Mucosa of rectum (tissue), 2 donors: ENCODE measurements at regions not wholly inside any gene's neighbourhood (a gene's known extent, or its start where the extent isn't known, plus 50 kb on each side); places are given as distances from the start of the nearest gene placed in this dataset.

ENCODE experiments used
- H3K27ac ChIP-seq, 2 donors: one replicate each; pipeline ENCODE4 v1.7.0; 2013; ENCODE audit warnings: inconsistent platforms in 2 of 2, low read depth in 2 of 2, low read length in 2 of 2
- H3K27me3 ChIP-seq, 2 donors: one replicate each; pipeline ENCODE4 v1.7.0; 2013; ENCODE audit warnings: low read length in 2 of 2; ENCODE audit not compliant: control insufficient read depth in 2 of 2, insufficient read depth in 2 of 2
- H3K36me3 ChIP-seq, 2 donors: one replicate each; pipeline ENCODE4 v1.7.0; 2013; ENCODE audit warnings: low read length in 2 of 2; ENCODE audit not compliant: control insufficient read depth in 2 of 2, insufficient read depth in 2 of 2
- H3K4me1 ChIP-seq, 2 donors: one replicate each; pipeline ENCODE4 v1.7.0; 2013; ENCODE audit warnings: low read length in 2 of 2, mild to moderate bottlenecking in 1 of 2; ENCODE audit not compliant: control insufficient read depth in 2 of 2, insufficient read depth in 2 of 2
- H3K4me3 ChIP-seq, 2 donors: one replicate each; pipeline ENCODE4 v1.7.0; 2013; ENCODE audit warnings: low read length in 2 of 2
- H3K9ac ChIP-seq, 2 donors: one replicate each; pipeline ENCODE4 v1.7.0; 2013; ENCODE audit warnings: low read length in 2 of 2, low read depth in 1 of 2, mild to moderate bottlenecking in 1 of 2
- H3K9me3 ChIP-seq, 2 donors: one replicate each; pipeline ENCODE4 v1.7.0; 2013; ENCODE audit warnings: low read length in 2 of 2; ENCODE audit not compliant: control insufficient read depth in 2 of 2
- donor health status: healthy.
- donor health status: Normal muscosa, but diverticular disease.

- H3K4me3 ChIP-seq, result no peak overlapping the region
- no peaks in the 10 kb centered on the region for H3K4me1 ChIP-seq
- H3K27ac ChIP-seq, result no peak overlapping the region
These were observed 413.1 kb upstream of the KIF2B start for GRCh38 chr17:53409588-53409987.

DNA sequence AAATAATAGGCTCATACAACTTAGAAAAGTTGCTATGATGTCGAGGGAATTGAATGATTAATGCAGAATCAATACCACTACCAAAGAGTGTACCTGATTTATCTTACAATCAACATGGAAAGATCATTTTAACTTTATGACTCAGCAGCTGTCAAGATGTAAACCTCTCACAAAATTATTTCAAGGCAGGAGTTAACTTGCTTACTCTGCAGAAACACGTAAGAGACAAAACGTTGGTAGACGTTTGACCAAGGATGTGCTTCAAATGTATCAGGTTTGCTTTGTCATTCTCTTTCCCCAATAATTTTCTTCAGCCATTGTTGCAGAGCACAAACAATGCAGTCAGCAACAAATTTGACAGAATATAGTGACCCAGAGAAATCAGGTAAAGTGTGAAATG lies 415.8 kb upstream of the KIF2B start:
- no peaks in the 10 kb centered on the region for H3K36me3 ChIP-seq
- no peak overlapping the region for H3K9ac ChIP-seq
- H3K4me3 ChIP-seq, result no peak overlapping the region
- no peaks in the 10 kb centered on the region for H3K4me1 ChIP-seq
- H3K27ac ChIP-seq, result no peak overlapping the region
- H3K27me3 ChIP-seq, result no peaks in the 10 kb centered on the region
- peaks cover 0 to 3% of the 10 kb centered on the region in 2 donors for H3K9me3 ChIP-seq

More at GRCh38 chr17:53409588-53409987, 413.1 kb upstream of the KIF2B start:
- Histone ChIP-seq H3K36me3 (no peaks in the 10 kb centered on the region), H3K27me3 (no peaks in the 10 kb centered on the region), H3K9ac (no peak overlapping the region), H3K9me3 (no peaks in the 10 kb centered on the region)

GRCh38 chr17:53391197-53391596 lies 431.5 kb upstream of the KIF2B start:
- H3K9me3 ChIP-seq, result no peaks in the 10 kb centered on the region
- H3K27ac ChIP-seq, result no peak overlapping the region
- H3K9ac ChIP-seq, result no peak overlapping the region
- H3K36me3 ChIP-seq, result no peaks in the 10 kb centered on the region
- no peaks in the 10 kb centered on the region for H3K4me1 ChIP-seq
- H3K27me3 ChIP-seq, result no peaks in the 10 kb centered on the region
- H3K4me3 ChIP-seq, result no peak overlapping the region

DNA sequence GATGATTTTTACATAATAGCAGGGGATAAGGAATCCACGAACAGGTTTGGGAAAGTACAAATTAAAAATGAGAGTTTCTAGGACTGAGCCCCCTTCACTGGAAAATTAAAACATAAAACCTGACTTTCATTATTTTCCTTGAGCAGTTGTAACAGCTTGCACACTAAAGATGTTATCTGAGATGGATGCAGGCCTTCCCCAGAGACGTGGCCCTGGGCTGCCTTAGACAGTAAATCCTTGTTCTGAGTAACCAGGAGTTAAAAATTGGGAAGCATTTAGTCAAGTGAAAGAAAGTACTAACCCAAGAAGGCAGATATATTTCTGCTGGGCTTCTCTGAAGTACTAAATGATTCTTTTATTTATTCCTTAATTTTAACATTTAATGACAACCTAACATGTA lies 432.2 kb upstream of the KIF2B start:
- no peaks in the 10 kb centered on the region for H3K9me3 ChIP-seq
- no peak overlapping the region for H3K4me3 ChIP-seq
- H3K27me3 ChIP-seq, result no peaks in the 10 kb centered on the region
- H3K27ac ChIP-seq, result no peak overlapping the region
- H3K36me3 ChIP-seq, result no peaks in the 10 kb centered on the region
- H3K9ac ChIP-seq, result no peak overlapping the region
- H3K4me1 ChIP-seq, result no peaks in the 10 kb centered on the region

- Histone ChIP-seq H3K4me3 (no peak overlapping the region), H3K9me3 (no peaks in the 10 kb centered on the region), H3K36me3 (no peaks in the 10 kb centered on the region), H3K27ac (no peak overlapping the region), H3K27me3 (no peaks in the 10 kb centered on the region), H3K4me1 (no peaks in the 10 kb centered on the region), H3K9ac (no peak overlapping the region)
These were observed 435.0 kb upstream of the KIF2B start for GRCh38 chr17:53387745-53388144.

DNA sequence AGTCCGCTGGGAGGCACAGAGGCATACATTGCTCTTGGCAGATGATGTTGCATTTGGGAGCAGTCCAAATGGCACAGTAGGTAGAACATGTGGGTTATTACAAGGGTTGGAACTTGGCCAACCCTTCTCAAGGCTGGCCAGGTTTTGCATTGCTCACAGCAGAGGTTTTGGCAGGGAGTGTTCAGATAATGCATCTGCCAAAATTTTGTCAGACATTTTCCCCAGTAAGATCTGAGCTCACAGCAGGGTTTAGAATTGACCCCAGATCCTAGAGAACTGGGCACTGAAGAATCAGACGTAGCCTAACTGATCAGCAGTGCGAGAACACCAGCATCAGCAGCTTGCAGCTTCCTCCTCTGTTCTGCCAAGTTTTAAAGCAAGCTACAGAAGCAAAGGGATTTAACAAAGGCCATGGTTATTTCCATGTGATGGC lies 468.8 kb upstream of the KIF2B start:
- H3K4me3 ChIP-seq, result no peak overlapping the region
- H3K9ac ChIP-seq, result no peak overlapping the region
- no peaks in the 10 kb centered on the region for H3K36me3 ChIP-seq
- no peaks in the 10 kb centered on the region for H3K9me3 ChIP-seq
- no peaks in the 10 kb centered on the region for H3K4me1 ChIP-seq
- no peaks in the 10 kb centered on the region for H3K27me3 ChIP-seq
- no peak overlapping the region for H3K27ac ChIP-seq

DNA sequence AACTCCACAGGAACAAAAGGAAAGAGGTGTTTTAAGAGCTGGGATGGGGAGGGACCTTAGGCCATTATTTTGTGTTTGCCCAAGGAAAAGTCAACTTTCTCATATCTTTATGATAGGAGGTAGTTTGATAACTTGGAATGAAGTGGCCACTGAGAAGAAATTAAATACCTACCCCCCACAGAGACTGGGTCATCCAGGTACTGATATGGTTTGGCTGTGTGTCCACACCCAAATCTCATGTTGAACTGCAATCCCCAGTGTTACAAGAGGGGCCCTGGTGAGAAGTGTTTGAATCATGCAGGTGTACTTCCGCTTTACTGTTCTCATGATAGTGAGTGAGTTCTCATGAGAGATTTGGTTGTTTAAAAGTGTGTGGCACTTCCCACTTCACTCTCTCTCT lies 477.9 kb upstream of the KIF2B start:
- no peak overlapping the region for H3K9ac ChIP-seq
- H3K4me3 ChIP-seq, result no peak overlapping the region
- peaks cover 0 to 4% of the 10 kb centered on the region in 2 donors for H3K4me1 ChIP-seq
- peaks cover 0 to 3% of the 10 kb centered on the region in 2 donors for H3K9me3 ChIP-seq
- H3K27ac ChIP-seq, result no peak overlapping the region
- H3K36me3 ChIP-seq, result no peaks in the 10 kb centered on the region
- H3K27me3 ChIP-seq, result no peaks in the 10 kb centered on the region

DNA sequence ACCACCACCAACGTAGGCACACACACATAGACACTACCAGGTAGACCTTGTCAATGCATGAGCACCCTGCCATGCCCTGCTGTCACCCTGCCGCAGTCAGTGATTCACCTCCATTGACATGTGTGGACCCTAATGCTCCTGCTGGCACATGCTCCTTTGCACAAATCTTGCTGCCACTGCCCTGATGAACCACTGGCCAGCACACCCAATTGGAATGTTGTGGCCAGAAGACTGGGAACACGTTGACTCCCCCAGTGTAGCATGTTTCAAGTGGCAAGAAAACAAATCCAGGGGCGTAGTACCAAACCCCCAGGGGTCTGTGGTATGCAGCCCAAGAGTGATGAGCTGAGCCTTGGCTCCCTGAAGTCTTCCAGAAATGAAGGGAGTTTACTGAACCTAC lies 486.4 kb upstream of the KIF2B start:
- no peak overlapping the region for H3K27ac ChIP-seq
- no peak overlapping the region for H3K4me3 ChIP-seq
- peaks cover 0 to 5% of the 10 kb centered on the region in 2 donors for H3K9me3 ChIP-seq

GRCh38 chr17:53335443-53335842 lies 487.3 kb upstream of the KIF2B start:
- Histone ChIP-seq H3K27me3 (no peaks in the 10 kb centered on the region), H3K4me3 (no peak overlapping the region), H3K36me3 (no peaks in the 10 kb centered on the region), H3K4me1 (no peaks in the 10 kb centered on the region), H3K9me3 (peaks cover 0 to 5% of the 10 kb centered on the region in 2 donors), H3K9ac (no peak overlapping the region), H3K27ac (no peak overlapping the region)

More for the DNA sequence above, 486.4 kb upstream of the KIF2B start:
- Histone ChIP-seq H3K9ac (no peak overlapping the region), H3K27me3 (no peaks in the 10 kb centered on the region), H3K4me1 (no peaks in the 10 kb centered on the region), H3K36me3 (no peaks in the 10 kb centered on the region)

GRCh38 chr17:53330756-53331155 lies 492.0 kb upstream of the KIF2B start:
- Histone ChIP-seq H3K9me3 (no peaks in the 10 kb centered on the region), H3K4me3 (no peak overlapping the region), H3K9ac (no peak overlapping the region), H3K36me3 (no peaks in the 10 kb centered on the region), H3K4me1 (no peaks in the 10 kb centered on the region), H3K27ac (no peak overlapping the region), H3K27me3 (no peaks in the 10 kb centered on the region)

DNA sequence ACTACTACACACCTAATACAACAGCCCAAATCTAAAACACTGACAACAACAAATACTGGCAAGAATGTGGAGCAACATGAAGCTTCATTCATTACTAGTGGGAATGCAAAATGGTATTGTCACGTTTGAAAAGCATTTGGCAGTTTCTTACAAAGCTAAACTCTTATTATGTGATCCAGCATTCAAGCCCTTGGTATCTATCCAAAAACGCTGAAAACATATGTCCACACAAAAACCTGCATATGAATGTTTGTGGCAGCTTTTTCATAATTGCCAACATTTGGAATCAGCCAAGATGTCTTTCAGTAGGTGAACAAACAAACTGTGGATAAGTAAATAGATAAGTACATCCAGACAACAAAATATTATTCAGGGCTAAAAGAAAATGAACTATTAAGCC lies 501.1 kb upstream of the KIF2B start:
- Histone ChIP-seq H3K9me3 (no peaks in the 10 kb centered on the region), H3K36me3 (no peaks in the 10 kb centered on the region), H3K27me3 (no peaks in the 10 kb centered on the region), H3K4me1 (no peaks in the 10 kb centered on the region), H3K27ac (no peak overlapping the region), H3K4me3 (no peak overlapping the region), H3K9ac (no peak overlapping the region)
